DMS153 treated with DMSO at 0.1 percent for 48 hours (cell line): ENCODE measurements at regions not wholly inside any gene's neighbourhood (a gene's known extent, or its start where the extent isn't known, plus 50 kb on each side); places are given as distances from the start of the nearest gene placed in this dataset.
"Not testable (repeated sequence)": the region's sequence is repeated elsewhere in the genome, so short reads cannot be mapped to it uniquely, and the experiment has no call there.

ENCODE experiments used
- DNase-seq: peaks from one replicate; lab custom pipeline; 2025; ENCODE audit not compliant: unreplicated experiment; lab: John Stamatoyannopoulos, UW

GRCh38 chr1:224529844-224530243 lies 86.3 kb upstream of the CNIH3 start:
- DNase-seq: no peak

GRCh38 chr1:224533517-224533916 lies 82.6 kb upstream of the CNIH3 start:
- DNase-seq: no peak

DNA sequence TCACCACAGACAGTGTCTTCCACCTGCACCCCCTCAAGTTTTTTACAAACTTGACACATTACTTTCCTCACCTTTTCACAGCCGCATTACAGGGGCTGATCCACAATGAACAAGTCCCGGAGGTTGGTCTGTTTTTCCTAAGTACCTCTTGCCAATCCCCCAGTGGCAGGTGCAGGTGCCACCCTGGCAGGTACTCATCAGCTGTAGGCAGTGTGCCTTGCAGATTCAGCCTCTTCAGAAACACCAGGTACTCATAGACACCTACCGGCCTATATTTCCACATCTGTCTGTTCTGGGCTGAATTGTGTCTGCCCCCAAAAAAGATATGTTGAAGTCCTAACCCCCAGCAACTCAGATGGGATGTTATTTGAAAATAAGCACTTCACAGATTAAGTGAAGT lies 81.4 kb upstream of the CNIH3 start:
- DNase-seq: peak; percentile 46

GRCh38 chr1:224535641-224536040 lies 80.5 kb upstream of the CNIH3 start:
- DNase-seq: no peak

DNA sequence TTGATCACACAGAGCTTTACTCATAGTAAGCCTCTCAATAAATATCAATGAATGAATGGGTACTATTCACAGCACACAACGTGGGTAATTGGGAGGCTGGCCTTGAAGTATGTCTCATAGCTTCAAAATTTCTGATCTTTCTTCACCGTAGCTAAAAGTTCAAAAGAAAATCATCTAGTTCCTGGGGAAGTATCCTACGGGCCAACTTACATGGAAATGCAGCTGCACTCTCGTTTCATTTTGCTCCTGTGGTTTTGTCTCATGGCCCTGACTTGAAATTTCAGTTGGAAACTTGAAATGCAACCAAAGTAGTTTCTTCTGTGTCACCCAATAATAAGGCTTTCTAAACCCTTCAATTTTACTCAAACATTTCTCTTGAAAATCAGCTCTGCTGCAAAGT lies 76.1 kb upstream of the CNIH3 start:
- DNase-seq: no peak

DNA sequence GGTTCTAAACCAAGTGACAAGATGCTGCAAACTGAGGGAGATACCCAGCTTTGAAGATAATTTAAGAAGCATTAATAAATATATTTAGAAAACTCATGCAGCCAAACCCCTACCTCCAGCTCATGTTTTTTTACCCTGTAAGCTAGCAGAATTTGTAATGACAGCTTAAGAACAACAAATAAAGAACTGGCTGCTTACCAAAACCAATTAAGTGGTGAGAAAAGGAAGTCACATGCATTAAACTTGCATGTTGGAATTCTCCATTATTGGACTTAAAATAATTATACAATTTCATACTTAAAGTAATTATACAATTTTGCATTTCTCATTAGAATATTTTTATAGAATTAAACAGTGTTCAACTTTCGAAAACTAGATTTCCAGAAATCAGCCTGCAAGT lies 75.6 kb upstream of the CNIH3 start:
- DNase-seq: peak; percentile 9

DNA sequence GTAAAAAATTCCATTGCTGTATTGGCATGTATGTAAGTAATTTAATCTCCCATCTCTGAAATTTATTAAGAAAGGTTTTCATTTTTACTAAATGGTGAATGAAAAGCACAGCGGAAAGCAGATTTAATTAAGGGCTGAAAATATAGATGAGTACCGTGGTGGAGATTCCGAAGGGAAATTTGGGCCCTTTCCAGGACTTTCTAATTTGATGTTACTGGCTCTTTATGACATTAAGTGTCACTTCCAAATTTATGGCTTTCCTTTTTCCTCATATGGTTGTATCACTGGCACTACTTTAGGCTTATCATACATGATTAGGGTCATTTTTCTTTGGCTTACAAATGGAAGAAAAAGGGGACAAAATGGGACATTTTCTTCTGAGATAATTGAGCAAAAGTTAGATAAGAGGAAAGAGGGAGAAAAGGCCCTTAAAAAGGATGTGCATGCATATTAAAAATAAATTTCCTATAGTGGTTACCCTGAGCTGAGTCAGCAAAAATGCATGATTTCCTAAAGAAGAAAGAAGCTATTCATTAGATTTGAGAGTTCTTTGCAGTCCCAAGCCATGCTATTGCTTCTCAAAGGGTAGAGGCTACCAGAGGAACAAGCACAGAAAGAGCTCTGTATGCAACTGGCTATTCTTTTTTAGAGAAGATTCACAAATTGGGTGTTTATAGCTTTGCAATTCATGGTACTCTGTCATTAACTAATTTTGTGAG lies 74.9 kb upstream of the CNIH3 start:
- no peak for DNase-seq

DNA sequence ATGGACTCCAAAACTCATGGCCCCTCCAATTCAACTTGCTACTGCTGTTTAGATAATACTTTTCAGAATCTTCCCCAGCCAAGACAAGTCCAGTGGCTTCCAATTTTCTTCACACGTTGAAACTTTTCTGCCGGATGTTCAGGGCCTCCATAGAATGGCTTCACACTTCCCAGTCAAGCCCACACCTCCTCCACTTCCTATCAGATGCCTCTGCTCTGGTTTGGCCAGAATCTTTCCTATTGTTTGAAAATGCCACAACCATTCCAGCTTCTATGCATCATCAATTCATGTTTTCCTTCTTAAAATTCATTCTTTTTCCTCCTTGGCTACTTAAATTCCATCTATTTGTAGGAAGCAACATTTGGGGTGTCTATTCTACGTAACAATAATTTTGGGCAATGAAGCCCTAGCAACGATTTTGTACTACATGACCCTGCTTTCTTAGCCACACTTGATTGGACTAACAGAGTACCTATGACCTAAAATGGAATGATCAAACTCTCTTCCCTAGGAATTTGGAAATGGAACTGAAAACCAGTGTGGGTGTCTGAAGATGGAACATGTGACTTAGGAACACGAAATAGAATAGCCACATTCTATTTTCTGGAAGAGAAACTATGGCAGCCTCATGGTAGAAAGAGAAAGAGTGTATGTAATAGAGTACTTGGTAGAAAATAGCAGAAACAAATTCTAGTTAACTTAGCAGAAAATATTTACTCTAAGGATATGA lies 74.1 kb upstream of the CNIH3 start:
- DNase-seq: no peak

GRCh38 chr1:224542783-224543440 lies 73.2 kb upstream of the CNIH3 start:
- DNase-seq: no peak

DNA sequence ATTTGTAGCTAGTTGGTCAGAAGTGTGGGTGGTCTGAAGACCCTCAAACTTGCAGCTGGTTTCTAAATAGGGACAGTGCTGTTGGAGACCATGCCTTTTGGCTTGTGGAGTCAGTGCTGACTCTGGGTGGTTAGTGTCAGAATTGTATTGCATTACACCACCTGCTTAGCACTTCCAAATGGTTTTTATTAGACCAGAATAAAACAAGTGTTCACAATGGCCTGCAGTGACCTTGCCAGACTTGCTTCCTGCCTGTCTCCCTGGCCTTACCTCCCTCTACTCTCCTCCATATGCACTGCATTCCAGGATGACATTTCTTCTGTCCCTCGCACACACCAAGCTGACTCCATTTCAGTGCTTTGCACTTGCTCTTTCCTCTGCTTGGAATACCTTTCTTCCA lies 72.7 kb upstream of the CNIH3 start:
- DNase-seq: peak; percentile 12

DNA sequence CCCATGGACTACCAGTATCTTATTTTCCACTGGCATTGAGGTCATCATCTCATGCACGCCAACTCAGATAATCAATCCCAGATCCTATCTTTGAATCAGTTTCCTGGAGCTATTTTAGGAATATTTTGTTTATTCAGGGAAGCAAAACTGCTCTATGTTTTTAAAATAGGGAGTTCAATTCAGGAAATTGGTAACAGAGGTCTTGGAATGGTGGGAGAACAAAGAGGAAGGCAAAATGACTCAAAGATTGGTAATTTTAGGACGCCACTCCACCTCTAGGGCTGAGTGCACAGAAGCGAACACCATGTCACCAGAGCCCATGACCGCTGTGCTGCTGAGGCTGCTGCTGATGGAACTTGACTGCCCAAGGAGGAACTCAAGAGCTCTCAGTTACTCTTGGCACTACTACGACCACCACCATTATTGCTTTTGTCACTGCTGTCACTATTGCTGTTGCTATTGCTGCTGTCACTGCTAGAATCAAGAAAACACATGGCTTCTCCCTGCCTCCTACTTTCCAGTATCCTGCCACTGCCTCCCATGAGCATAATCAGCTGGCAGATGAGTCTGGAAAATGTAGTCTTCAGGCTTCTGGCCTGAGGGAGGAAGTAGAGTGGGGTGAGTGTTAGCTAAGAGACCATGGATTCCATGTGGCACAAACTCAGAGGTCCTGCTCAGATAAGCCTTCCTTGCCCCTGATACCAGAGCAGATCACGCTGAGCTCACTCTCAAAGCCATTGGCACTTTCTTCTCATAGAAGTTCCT lies 71.6 kb upstream of the CNIH3 start:
- DNase-seq: no peak

- no peak for DNase-seq
These were observed 70.5 kb upstream of the CNIH3 start for GRCh38 chr1:224545571-224545970.

DNA sequence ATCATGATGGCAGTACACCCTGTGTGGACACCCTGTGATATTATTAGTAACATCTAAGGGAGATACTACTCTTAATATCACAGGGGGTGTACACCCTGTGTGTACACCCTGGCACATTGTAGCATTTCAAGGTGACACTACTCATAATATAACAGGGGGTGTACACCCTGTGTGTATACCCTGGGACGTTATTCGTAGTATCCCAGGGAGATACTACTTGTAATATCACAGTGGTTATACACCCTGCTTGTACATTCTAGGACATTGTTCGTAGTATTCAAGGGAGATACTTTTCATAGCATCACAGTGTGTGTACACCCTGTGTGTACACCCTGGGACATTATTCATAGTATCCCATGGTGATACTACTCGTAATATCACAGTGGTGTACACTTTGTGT lies 67.4 kb upstream of the CNIH3 start:
- DNase-seq: no peak

DNA sequence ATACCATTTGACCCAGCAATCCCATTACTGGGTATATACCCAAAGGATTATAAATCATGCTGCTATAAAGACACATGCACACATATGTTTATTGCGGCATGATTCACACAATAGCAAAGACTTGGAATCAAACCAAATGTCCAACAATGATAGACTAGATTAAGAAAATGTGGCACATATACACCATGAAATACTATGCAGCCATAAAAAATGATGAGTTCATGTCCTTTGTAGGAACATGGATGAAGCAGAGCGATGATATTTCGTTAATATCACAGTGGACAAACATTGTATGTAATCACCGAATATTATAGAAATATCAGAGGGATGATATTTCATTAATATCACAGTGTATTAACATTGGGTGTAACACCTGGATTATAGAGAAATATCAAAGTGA lies 64.9 kb upstream of the CNIH3 start:
- DNase-seq: not testable (repeated sequence)

GRCh38 chr1:224554056-224554455 lies 62.1 kb upstream of the CNIH3 start:
- DNase-seq: no peak

- DNase-seq: no peak
These were observed 61.4 kb upstream of the CNIH3 start for GRCh38 chr1:224554620-224555259.

DNA sequence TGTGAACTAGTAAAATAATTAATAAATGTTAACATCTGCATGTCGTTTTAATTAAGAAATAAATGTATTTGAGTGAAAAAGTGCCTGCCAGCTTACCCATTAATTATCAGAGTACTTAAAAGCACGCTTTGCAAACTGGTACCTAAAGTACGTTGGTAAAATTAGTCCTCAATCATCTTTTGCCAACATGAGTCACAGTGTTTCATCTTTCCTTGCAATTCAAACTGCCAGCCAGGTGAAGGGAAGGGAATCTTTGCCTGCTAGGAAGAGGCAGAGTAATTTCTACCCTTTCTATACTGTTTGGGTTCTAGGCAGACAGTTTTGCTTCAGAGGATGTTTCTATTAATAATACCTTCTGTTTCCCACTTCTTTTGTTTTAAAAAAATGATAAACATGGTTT lies 57.2 kb upstream of the CNIH3 start:
- no peak for DNase-seq

GRCh38 chr1:224559981-224560728 lies 56.0 kb upstream of the CNIH3 start:
- no peak for DNase-seq

- DNase-seq: not testable (repeated sequence)
These were observed 53.2 kb upstream of the CNIH3 start for GRCh38 chr1:224562881-224563280.

DNA sequence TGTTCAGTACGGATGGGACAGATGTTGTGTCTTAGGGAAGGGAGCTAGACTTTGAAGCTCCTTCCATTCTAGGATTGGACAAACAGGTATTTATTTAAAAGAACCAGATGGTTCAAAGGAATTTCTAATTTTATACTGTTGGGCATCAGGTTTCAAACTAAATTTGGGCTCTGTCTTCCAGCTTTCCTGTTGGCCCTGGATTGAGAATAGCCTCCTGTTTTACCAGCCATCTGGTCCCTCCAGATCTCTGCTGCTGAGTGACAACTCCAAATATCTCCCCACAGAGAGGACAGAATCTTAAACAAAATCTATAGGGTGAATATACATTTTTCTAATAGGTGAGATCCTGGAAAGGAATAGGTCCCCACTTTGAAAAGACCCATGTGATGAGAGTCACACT lies 52.5 kb upstream of the CNIH3 start:
- DNase-seq: no peak
